Vagina (tissue), 2 donors: ENCODE measurements at regions not wholly inside any gene's neighbourhood (a gene's known extent, or its start where the extent isn't known, plus 50 kb on each side); places are given as distances from the start of the nearest gene placed in this dataset.

Source experiments
- DNase-seq, 2 donors: peaks; one replicate each; pipeline ENCODE4 v3.0.0-alpha.2; 2017; ENCODE audit errors: extremely low spot score in 2 of 2
- H3K27ac ChIP-seq: fragments of 200-600 bp; sonication (generic); one replicate; pipeline ENCODE4 v1.5.1; 2019
- H3K27me3 ChIP-seq: fragments of 200-600 bp; sonication (generic); one replicate; pipeline ENCODE4 v1.5.1; 2019
- H3K36me3 ChIP-seq, 2 donors: fragments of 200-600 bp; sonication (generic); one replicate each; pipeline ENCODE4 v1.5.1; 2017 to 2019
- H3K4me1 ChIP-seq: fragments of 200-600 bp; sonication (generic); one replicate; pipeline ENCODE4 v1.5.1; 2019
- H3K4me3 ChIP-seq, 2 donors: fragments of 200-600 bp; sonication (generic); 1 replicate in 1 of 2; 2 replicates in 1 of 2; pipeline ENCODE4 v1.5.1; 2016 to 2019
- H3K9me3 ChIP-seq: fragments of 200-600 bp; sonication (generic); one replicate; pipeline ENCODE4 v1.5.1; 2019
- CTCF ChIP-seq, 3 experiments: fragments of 450-650 bp in 2 of 3; fragments of 200-600 bp in 1 of 3; sonication (generic) in 1 of 3; IDR thresholded peaks; one replicate each; pipeline ENCODE4 v1.5.1; 2017 to 2019; ENCODE audit warnings: antibody characterized with exemption in 3 of 3, mild to moderate bottlenecking in 2 of 3, moderate library complexity in 2 of 3
- POLR2A ChIP-seq, 2 donors: fragments of 450-650 bp; IDR thresholded peaks; one replicate each; pipeline ENCODE4 v1.6.1; 2017; ENCODE audit warnings: antibody characterized with exemption in 2 of 2, mild to moderate bottlenecking in 2 of 2, moderate library complexity in 2 of 2
- POLR2AphosphoS5 ChIP-seq, 2 donors: sonication (generic); formaldehyde crosslinking; IDR thresholded peaks; one replicate each; pipeline ENCODE4 v1.9.0; 2017; ENCODE audit warnings: antibody characterized with exemption in 2 of 2, mild to moderate bottlenecking in 2 of 2, low read depth in 1 of 2; ENCODE audit not compliant: insufficient read depth in 1 of 2
- intact Hi-C: fragments of 100-400 bp; cut with DNase I; formaldehyde crosslinking; loops from one replicate; pipeline ENCODE4 v1.15.1; 2023

GRCh38 chr17:79497777-79498348, 113.0 kb downstream of the RBFOX3 start:
- no peak overlapping the region for H3K4me3 ChIP-seq
- H3K27me3 ChIP-seq = no peaks in the 10 kb centered on the region
- TF ChIP-seq POLR2AphosphoS5 (IDR thresholded peaks at IDR 0.05; ENCODE audit: insufficient read depth in 1 of 2, low read depth in 1 of 2) = no peak
- DNase-seq = no peak
- H3K36me3 ChIP-seq = no peaks in the 10 kb centered on the region
- intact Hi-C loops = no loop called here
- H3K9me3 ChIP-seq = no peaks in the 10 kb centered on the region
- no peaks in the 10 kb centered on the region for H3K4me1 ChIP-seq
- H3K27ac ChIP-seq = no peak overlapping the region

GRCh38 chr17:79496422-79497005, 114.3 kb downstream of the RBFOX3 start:
- intact Hi-C loops = no loop called here
- Histone ChIP-seq H3K36me3 (no peaks in the 10 kb centered on the region), H3K27me3 (no peaks in the 10 kb centered on the region), H3K27ac (no peak overlapping the region), H3K4me1 (no peaks in the 10 kb centered on the region), H3K4me3 (no peak overlapping the region), H3K9me3 (no peaks in the 10 kb centered on the region)
- no peak for DNase-seq
- TF ChIP-seq CTCF (IDR thresholded peaks at IDR 0.05) (no peak), POLR2A (IDR thresholded peaks at IDR 0.05) (no peak), POLR2AphosphoS5 (IDR thresholded peaks at IDR 0.05; ENCODE audit: insufficient read depth in 1 of 2, low read depth in 1 of 2) (no peak)

- Histone ChIP-seq H3K4me3 (no peak overlapping the region), H3K27ac (no peak overlapping the region), H3K36me3 (no peaks in the 10 kb centered on the region), H3K27me3 (no peaks in the 10 kb centered on the region), H3K4me1 (no peaks in the 10 kb centered on the region), H3K9me3 (no peaks in the 10 kb centered on the region)
- TF ChIP-seq CTCF (IDR thresholded peaks at IDR 0.05) (no peak), POLR2A (IDR thresholded peaks at IDR 0.05) (no peak), POLR2AphosphoS5 (IDR thresholded peaks at IDR 0.05; ENCODE audit: insufficient read depth in 1 of 2, low read depth in 1 of 2) (no peak)
- intact Hi-C loops = no loop called here
- DNase-seq = no peak
Observed at GRCh38 chr17:79495665-79496064, 115.2 kb downstream of the RBFOX3 start.

- H3K4me3 ChIP-seq = no peak overlapping the region
- no peak overlapping the region for H3K27ac ChIP-seq
- TF ChIP-seq CTCF (IDR thresholded peaks at IDR 0.05) = no peak
- no peak for TF ChIP-seq POLR2A (IDR thresholded peaks at IDR 0.05)
- no peak for TF ChIP-seq POLR2AphosphoS5 (IDR thresholded peaks at IDR 0.05; ENCODE audit: insufficient read depth in 1 of 2, low read depth in 1 of 2)
- H3K27me3 ChIP-seq = no peaks in the 10 kb centered on the region
- H3K36me3 ChIP-seq = no peaks in the 10 kb centered on the region
- no peak for DNase-seq
- H3K9me3 ChIP-seq = no peaks in the 10 kb centered on the region
- no peaks in the 10 kb centered on the region for H3K4me1 ChIP-seq
- intact Hi-C loops = no loop called here
Observed at GRCh38 chr17:79491006-79491405, 119.8 kb downstream of the RBFOX3 start.

GRCh38 chr17:79490530-79490929, 120.3 kb downstream of the RBFOX3 start:
- Histone ChIP-seq H3K4me1 (no peaks in the 10 kb centered on the region), H3K9me3 (no peaks in the 10 kb centered on the region), H3K36me3 (no peaks in the 10 kb centered on the region), H3K27ac (no peak overlapping the region), H3K4me3 (no peak overlapping the region), H3K27me3 (no peaks in the 10 kb centered on the region)
- no peak for TF ChIP-seq POLR2AphosphoS5 (IDR thresholded peaks at IDR 0.05; ENCODE audit: insufficient read depth in 1 of 2, low read depth in 1 of 2)
- no peak for TF ChIP-seq CTCF (IDR thresholded peaks at IDR 0.05)
- no peak for TF ChIP-seq POLR2A (IDR thresholded peaks at IDR 0.05)
- intact Hi-C loops = no loop called here
- no peak for DNase-seq
